NCI-H1092 treated with DMSO at 0.1 percent for 48 hours (cell line): ENCODE measurements at regions not wholly inside any gene's neighbourhood (a gene's known extent, or its start where the extent isn't known, plus 50 kb on each side); places are given as distances from the start of the nearest gene placed in this dataset.

Experiments used
- DNase-seq: peaks from one replicate; lab custom pipeline; 2025; lab: John Stamatoyannopoulos, UW

- DNase-seq, result no peak
These were observed 139.6 kb upstream of the FAM20A start for GRCh38 chr17:68740555-68741447.

GRCh38 chr17:68737761-68738443 is 136.7 kb upstream of the FAM20A start:
- DNase-seq, result peak; percentile 45

DNA sequence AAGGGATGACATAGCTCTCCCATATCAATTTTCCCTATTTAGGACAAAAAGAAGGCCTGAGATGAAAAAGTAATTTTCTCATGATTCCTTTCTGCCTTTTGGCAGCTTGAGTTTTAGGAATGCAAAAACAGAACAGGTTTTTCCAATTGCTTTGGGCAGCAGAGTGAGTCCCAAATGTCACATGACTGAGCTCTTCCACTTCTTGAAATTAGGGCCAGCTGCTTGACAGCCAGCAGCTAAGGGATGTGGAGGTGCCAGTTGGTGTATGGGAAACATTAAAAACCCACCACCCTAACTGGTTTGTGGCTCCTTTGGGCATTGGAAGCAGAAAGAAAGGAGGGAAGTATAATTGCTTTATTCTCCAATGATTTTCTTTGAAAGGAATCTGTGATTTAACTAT is 133.8 kb upstream of the FAM20A start:
- no peak for DNase-seq

DNA sequence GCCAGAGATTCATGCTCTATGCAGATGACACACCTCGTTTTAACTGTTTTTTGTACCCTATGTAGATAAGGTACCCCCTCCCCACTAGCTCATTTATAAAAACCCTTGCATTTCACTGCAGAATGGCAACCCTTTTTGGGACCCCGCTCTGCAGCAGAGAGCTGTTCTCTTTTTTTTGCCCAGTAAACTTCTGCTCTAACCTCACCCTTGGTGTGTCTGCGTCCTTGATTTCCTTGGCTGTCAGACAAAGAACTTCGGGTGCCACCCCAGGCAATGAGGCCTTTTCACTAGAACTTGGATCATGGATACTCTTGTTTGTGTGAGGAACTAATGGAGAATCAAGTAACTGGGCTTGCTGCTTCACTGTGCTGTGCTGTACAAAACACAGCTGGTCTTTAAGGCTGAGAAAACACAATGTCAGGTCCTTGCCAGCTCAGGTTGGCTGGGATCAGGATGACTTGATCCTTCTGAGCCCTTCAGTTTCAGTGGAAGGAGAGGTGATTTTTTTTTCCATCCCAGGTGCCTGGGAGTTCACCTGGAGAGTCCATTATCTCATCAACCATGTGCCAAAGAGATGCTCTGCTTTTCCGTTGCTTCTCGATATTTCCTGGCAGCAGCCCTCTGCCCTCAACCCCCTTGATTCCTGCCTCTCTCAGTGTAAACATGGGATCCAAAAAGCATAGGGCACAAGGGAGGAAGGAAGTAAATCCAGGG is 133.2 kb upstream of the FAM20A start:
- DNase-seq, result no peak

DNA sequence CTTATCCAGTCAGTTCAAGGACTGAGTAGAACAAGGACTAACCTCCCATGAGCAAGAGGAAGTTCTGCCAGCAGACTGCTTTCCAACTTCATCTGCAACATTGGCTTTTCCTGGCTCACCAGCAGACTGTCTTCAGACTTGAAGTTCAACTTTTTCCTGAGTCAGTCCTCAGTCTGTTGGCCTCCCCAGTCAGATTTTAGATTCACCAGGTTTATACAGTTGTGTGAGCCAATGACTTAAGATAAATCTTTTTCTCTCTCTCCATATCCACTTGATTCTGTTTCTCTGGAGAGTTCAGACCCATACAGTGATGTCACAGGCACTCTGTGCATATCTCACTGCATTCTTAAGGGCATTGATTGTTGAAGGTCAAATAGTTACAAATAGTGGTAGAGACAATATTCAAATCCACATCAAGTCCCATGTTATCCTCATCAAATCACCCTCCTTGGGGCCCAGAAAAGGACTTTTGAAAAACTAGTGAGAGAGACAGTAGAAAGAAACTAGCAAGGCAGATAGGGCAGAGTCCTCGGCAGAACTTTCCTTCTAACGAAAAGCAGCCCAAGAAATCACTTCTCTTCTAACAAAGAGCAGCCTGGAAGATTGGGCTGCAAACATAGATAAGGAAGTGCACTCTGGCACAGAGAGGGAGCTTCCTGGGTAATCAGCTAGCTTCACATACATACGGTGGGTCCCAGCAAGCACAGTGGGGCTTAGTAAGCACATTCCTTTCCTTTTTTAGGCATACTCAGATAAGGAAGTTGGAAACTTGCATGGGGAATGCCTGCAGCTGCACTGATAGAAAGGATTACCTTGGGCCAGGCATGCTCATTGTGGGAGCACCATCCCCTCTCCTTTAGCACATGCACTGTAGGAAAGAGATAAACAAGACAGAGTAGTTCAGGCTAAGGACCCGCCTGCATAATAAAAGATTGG is 132.3 kb upstream of the FAM20A start:
- DNase-seq, result no peak

DNA sequence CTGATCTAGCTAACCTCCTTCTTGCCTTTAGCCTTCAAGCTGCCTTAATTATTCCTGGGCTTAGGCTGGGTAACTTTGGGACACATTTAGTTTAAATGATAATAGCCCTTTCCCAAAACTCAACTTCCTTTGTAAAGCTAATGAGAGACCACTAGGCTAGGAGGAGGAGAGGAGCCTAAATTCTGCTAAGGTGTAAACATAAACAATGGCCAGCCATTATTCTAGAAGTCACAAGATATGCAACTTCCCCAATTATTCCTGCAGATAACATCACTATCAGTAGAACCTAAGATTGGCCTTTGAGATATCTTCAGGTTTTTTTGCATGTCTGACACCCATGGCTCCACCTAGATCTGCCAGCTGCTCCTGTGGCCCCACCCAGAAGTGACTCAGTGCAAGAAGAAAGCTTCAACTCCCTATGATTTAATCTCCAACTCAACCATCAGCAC is 131.2 kb upstream of the FAM20A start:
- DNase-seq, result no peak

DNA sequence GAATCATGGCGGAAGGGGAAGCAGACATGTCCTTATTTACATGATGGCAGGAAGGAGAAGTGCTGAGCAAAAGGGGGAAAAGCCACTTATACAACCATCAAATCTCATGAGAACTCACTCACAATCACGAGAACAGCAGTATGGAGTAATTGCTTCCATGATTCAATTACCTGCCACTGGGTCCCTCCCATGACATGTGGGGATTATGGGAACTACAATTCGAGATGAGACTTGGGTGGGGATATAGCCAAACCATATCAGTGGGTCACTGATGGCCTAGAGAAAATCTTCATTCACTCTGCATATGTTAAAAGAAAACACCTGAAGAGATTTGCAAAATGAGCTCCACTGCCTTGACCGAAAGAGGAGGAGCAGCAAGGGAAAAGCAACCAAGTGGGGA is 130.3 kb upstream of the FAM20A start:
- no peak for DNase-seq

DNA sequence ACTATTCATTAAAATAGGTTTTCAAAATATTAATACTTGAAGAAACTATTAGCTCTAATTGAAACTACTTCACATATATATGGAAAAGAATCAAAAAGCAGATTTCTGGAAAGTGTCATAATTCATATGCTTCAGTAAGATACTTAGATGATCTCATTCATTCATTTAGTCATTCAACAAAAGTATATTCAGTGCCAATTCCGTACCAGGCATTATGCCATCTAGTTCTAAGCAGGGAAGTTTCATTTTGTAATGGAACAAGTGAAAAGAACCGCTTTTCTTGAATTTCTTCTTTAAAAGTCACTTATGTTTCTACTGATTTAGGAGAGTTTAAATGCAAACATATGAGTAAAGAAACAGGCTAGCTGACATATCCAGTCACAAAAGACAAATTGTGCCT is 118.3 kb upstream of the FAM20A start:
- DNase-seq, result no peak

- DNase-seq, result no peak
These were observed 117.8 kb upstream of the FAM20A start for GRCh38 chr17:68718926-68719325.

DNA sequence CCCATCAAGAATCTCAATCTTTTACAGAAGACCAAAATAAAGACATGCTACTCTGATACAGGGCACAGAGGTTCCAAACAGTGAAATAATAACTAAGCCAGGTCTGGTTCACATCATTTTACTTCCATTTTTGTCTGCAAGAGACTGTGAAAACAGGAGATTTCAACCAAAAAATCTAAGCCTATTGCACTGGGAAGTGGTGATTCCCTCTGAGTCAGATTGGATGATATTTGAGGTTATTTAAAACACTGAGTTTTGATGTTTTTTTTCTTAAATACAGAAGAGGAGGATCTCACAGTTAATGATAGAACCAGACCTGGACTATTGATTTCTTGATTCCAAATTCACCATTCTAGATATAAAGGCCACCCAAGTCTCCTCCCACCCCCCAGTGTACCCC is 117.3 kb upstream of the FAM20A start:
- DNase-seq, result no peak

- DNase-seq, result no peak
These were observed 113.5 kb upstream of the FAM20A start for GRCh38 chr17:68714676-68715075.

- no peak for DNase-seq
These were observed 110.7 kb upstream of the FAM20A start for GRCh38 chr17:68711858-68712257.

DNA sequence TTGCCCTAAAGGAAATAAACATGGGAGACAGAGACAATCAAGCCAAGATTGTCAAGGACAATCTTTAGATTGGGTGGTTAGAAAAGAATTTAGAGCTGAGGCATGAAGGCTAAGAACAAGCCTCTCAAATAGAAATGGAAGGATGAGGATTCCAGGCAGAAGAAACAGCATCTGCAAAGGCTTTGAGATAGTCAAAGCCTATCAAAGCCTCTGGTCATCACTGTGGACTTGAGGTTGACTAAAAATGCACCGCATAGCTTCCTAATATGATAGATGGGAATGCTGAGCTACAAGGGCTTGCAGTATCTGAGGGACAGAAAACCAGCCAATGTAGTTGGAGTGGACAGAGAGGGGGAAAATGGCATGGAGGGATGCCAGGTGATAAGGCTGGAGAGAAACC is 109.8 kb upstream of the FAM20A start:
- DNase-seq, result no peak

DNA sequence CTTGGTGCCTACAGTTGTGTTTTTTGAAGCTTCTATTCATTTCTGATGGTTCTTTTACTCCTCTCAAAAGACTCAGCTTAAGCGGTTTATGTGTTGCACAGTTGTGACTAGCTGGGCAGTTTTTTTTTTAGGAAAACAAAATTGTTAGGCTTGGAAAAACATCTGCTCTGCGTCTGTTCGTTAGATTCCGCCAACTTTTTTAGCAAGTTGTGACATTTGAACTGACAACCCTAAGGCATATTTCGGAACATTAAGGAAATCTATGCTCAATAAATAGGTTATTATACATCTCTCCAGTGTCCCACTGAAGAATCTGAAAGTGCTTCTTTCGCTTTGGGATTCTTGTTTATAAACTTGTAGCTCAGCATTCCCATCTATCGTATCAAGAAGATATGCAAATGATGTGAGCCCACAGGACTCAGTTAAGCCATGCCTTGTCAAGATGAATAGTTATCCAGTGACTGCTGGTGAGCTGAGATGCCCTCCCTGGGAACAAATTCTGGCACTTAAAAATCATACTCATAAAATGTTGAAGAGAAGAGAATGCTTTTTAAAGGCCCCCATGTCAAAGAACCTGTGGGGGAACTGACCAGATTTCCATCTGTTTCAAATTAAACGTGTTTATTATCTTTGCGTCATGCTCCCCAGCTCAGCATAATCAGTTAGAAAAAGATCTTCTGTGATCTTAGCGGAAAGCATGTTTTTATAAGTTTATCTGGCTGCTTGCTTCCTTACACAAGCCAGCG is 109.0 kb upstream of the FAM20A start:
- no peak for DNase-seq

- no peak for DNase-seq
These were observed 108.3 kb upstream of the FAM20A start for GRCh38 chr17:68709461-68709860.

DNA sequence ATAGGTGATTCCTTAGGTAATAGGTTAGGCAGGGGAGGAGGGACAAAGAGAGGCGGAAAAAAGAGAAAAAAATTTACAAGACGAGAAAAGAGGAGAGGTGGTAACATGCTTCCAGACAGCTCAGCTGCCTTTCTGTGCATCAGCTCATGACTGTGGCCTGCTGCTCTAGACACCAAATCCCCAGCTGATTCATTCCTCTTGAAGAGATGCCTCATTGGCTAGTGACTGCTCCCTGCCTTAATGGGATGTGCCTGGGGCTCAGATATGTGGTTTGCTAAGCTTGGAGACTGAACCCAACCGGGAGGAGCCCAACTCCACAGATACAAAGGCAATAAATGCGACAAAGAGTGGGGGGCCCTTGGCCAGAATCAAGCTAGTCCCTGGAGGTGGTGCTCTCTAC is 105.9 kb upstream of the FAM20A start:
- DNase-seq, result no peak

- no peak for DNase-seq
These were observed 105.3 kb upstream of the FAM20A start for GRCh38 chr17:68706356-68706920.

DNA sequence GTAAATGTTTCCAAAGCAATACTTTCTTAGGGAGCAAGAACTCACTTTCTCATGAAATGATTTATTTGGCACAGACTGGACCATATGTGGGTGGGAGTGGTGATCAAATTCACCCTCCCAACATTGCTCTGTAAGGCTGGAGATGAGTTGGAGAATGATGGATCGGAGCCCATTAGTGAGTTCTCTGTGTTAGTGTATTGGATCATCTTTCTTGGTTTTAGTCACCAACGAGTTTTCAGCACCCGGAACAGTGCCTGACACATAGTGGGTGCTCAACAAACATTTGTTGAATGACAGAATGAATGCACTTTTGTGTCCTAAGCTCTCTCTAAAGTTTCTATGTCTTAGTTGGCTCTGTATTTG is 104.5 kb upstream of the FAM20A start:
- no peak for DNase-seq

DNA sequence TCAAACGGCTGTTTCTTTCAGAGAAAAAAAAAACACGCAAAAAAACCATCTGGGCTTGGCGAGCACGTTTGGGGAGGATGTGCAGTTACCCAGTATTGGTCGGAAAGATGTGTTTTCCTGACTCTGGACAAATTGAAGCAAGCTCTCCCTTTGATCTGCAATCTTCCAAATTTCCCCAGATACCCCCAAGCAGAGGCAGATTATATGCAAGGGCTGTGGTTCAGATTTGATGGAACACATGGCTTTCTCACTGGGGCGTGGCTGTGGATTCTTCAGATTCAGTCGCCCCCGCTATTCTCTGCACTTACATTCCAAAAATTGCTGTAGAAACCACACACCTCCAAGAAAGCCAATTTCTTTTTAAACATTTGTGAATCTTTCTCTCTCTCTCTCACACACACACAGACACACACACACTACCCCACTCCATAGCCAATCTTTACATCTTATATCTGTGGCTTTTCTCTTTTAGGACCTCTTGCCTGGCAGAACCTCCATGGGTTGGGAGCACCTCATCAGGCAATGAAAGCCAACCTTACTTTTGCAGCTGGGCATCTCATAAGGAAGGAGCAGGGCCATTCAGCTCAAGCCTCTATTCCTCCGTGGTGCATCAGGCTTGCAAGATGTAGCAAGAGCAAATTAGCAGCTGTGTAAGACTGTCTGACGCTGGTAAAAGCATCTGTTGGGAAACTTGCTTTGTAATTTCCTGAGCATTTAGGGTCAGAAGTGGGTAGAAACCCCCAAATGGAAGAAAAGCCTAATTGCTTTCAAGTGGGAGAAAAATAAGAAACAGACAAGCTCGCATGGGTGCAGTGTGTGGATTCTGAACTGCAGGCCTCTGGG is 103.9 kb upstream of the FAM20A start:
- no peak for DNase-seq

GRCh38 chr17:68701046-68701445 is 99.9 kb upstream of the FAM20A start:
- DNase-seq, result no peak
